DND-41 (cell line): ENCODE measurements at regions not wholly inside any gene's neighbourhood (a gene's known extent, or its start where the extent isn't known, plus 50 kb on each side); places are given as distances from the start of the nearest gene placed in this dataset.

Experiments
- EZH2 ChIP-seq: IDR thresholded peaks from 3 replicates; pipeline ENCODE4 v1.6.1; 2012; ENCODE audit warnings: borderline replicate concordance, low read depth, mild to moderate bottlenecking, moderate library complexity, low read length, inconsistent platforms; ENCODE audit not compliant: severe bottlenecking
- TF ChIP-seq, protein P1 (sequence below): IDR thresholded peaks from 2 replicates; pipeline ENCODE4 v1.5.1; 2012; ENCODE audit warnings: borderline replicate concordance, low read length, moderate library complexity, mild to moderate bottlenecking; ENCODE audit not compliant: poor library complexity, severe bottlenecking; ENCODE audit errors: extremely low read depth

DNA sequence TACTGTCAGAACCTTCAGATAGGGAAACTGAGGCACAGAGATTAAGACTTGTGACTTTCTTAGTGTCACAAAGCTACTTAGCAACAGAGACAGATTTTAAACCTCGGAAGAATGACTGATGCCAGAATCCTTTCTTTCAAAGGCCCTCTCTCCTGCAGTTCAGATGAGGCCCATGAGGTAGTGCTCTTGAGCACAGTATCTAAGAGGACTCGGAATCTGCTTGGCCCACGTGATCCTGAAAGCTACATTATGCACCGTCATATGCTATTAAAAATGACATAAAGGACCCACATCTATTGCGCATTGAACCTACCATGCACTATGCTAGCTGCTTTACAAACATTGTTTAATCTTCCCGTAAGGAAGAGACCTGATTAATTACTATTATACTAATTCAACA, 355.9 kb downstream of the SFMBT2 start:
- TF ChIP-seq, protein P1, sequence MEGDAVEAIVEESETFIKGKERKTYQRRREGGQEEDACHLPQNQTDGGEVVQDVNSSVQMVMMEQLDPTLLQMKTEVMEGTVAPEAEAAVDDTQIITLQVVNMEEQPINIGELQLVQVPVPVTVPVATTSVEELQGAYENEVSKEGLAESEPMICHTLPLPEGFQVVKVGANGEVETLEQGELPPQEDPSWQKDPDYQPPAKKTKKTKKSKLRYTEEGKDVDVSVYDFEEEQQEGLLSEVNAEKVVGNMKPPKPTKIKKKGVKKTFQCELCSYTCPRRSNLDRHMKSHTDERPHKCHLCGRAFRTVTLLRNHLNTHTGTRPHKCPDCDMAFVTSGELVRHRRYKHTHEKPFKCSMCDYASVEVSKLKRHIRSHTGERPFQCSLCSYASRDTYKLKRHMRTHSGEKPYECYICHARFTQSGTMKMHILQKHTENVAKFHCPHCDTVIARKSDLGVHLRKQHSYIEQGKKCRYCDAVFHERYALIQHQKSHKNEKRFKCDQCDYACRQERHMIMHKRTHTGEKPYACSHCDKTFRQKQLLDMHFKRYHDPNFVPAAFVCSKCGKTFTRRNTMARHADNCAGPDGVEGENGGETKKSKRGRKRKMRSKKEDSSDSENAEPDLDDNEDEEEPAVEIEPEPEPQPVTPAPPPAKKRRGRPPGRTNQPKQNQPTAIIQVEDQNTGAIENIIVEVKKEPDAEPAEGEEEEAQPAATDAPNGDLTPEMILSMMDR = peak; percentile 44
- TF ChIP-seq EZH2 = no peak
